ENCODE measurements at regions not wholly inside any gene's neighbourhood (a gene's known extent, or its start where the extent isn't known, plus 50 kb on each side); places are given as distances from the start of the nearest gene placed in this dataset.
"Not testable (repeated sequence)": the region's sequence is repeated elsewhere in the genome, so short reads cannot be mapped to it uniquely, and the experiment has no call there.

GRCh38 chr3:181183764-181184163 lies 194.2 kb upstream of the DNAJC19 start (continued):
- no peak for TF ChIP-seq TEAD4 (IDR thresholded peaks at IDR 0.05; ENCODE audit: low read depth, low read length)

- H3K9me3 ChIP-seq (ENCODE audit: insufficient read depth in 2 of 2, low read depth in 1 of 2, low read length in 1 of 2); H4K8ac ChIP-seq (ENCODE audit: extremely low read depth, insufficient read depth, low read length); H2BK5ac ChIP-seq (ENCODE audit: low read depth, low read length); H3K23me2 ChIP-seq (ENCODE audit: low read depth, low read length); H3K79me1 ChIP-seq (ENCODE audit: low read depth, low read length); H3K4me3 ChIP-seq (ENCODE audit: extremely low read depth in 1 of 4, insufficient read depth in 2 of 4, low read depth in 3 of 4, low read length in 4 of 4); POLR2A ChIA-PET (ENCODE audit: partially characterized antibody); H3K4me1 ChIP-seq (replicated peaks in 1 of 4; ENCODE audit: control insufficient read depth in 3 of 4, insufficient read depth in 4 of 4, low read length in 3 of 4); H3K27me3 ChIP-seq (replicated peaks in 1 of 4; ENCODE audit: control insufficient read depth in 3 of 4, extremely low read depth in 1 of 4, insufficient read depth in 3 of 4, low read length in 3 of 4); H3K18ac ChIP-seq (ENCODE audit: extremely low read depth, low read length); H2BK120ac ChIP-seq (replicated peaks; ENCODE audit: low read depth, low read length); H3K23ac ChIP-seq (ENCODE audit: insufficient read length); DNase-seq (ENCODE audit: low read depth in 1 of 2, low spot score in 2 of 2); H2BK15ac ChIP-seq (ENCODE audit: low read length); FAIRE-seq; H3K4me2 ChIP-seq (ENCODE audit: insufficient read depth in 1 of 2, low read depth in 2 of 2, low read length in 2 of 2); H3K79me2 ChIP-seq (ENCODE audit: control insufficient read depth in 1 of 2, insufficient read depth in 2 of 2, low read length in 2 of 2); H2AK5ac ChIP-seq (ENCODE audit: low read depth, low read length); H4K5ac ChIP-seq (ENCODE audit: insufficient read length, low read depth, low read length); H2BK12ac ChIP-seq (ENCODE audit: low read depth, low read length); H3K56ac ChIP-seq (replicated peaks; ENCODE audit: insufficient read length, low read depth, low read length); H3K9ac ChIP-seq (replicated peaks in 1 of 4; ENCODE audit: extremely low read depth in 1 of 4, low read depth in 3 of 4, low read length in 3 of 4); H3K27ac ChIP-seq (ENCODE audit: low read depth, low read length); H2AFZ ChIP-seq (ENCODE audit: low read length); H4K20me1 ChIP-seq (replicated peaks in 1 of 2; ENCODE audit: control insufficient read depth in 1 of 2, insufficient read depth in 2 of 2, low read length in 2 of 2); H3K4ac ChIP-seq (replicated peaks; ENCODE audit: insufficient read length, low read depth, low read length); H3K36me3 ChIP-seq (ENCODE audit: control insufficient read depth in 2 of 4, insufficient read depth in 4 of 4, low read length in 3 of 4); H4K91ac ChIP-seq (replicated peaks; ENCODE audit: insufficient read length, low read length); H2BK20ac ChIP-seq (ENCODE audit: low read length); H3K14ac ChIP-seq (ENCODE audit: insufficient read length): not testable (repeated sequence)
- WGBS, 2 experiments (ENCODE audit: extremely low coverage in 1 of 2, insufficient coverage in 1 of 2, insufficient read length in 1 of 2, insufficient replicate concordance in 2 of 2, low coverage in 1 of 2, low lambda C conversion rate in 2 of 2, missing lambda C conversion rate in 1 of 2): 98% methylated on average over 9 of the region's 22 CpGs; no CpG with 5 or more reads in 1 of the 2 experiments
- CTCF ChIA-PET (ENCODE audit: partially characterized antibody): interaction anchor here (1.7 to 2.0 kb wide), 2 partner anchors 9 to 15 kb away, joined by 3 to 7 read pairs; no protein-coding TSS in a partner anchor
Measured at GRCh38 chr3:181183057-181183456, 193.5 kb upstream of the DNAJC19 start.
